Neural cell (in vitro differentiated cells): ENCODE measurements at regions not wholly inside any gene's neighbourhood (a gene's known extent, or its start where the extent isn't known, plus 50 kb on each side); places are given as distances from the start of the nearest gene placed in this dataset.

Experiments used
- H2AFZ ChIP-seq: fragments of 200-600, 300-800 bp; sonication (generic), shearing (Covaris generic); 2 replicates; pipeline ENCODE4 v1.6.0; 2014; ENCODE audit warnings: low read depth, mild to moderate bottlenecking, antibody characterized with exemption, low read length, moderate library complexity
- H3F3A ChIP-seq: fragments of 200-600 bp; shearing (Covaris generic); 2 replicates; pipeline ENCODE4 v1.6.1; 2016; ENCODE audit warnings: mild to moderate bottlenecking, moderate library complexity, mixed read lengths, antibody characterized with exemption, low read length; ENCODE audit not compliant: insufficient read depth, poor library complexity, severe bottlenecking
- H3K27ac ChIP-seq: fragments of 200-600, 300-800 bp; sonication (generic), shearing (Covaris generic); 2 replicates; pipeline ENCODE4 v1.5.1; 2014; ENCODE audit warnings: mild to moderate bottlenecking, low read length, moderate library complexity
- H3K27me3 ChIP-seq: fragments of 300-800, 200-600 bp; sonication (generic), shearing (Covaris generic); 2 replicates; pipeline ENCODE4 v1.6.0; 2014; ENCODE audit warnings: mild to moderate bottlenecking, low read depth, low read length, moderate library complexity; ENCODE audit not compliant: insufficient read depth
- H3K36me3 ChIP-seq: fragments of 300-800, 200-600 bp; sonication (generic), shearing (Covaris generic); 2 replicates; pipeline ENCODE4 v1.5.1; 2014; ENCODE audit warnings: mild to moderate bottlenecking, antibody characterized with exemption, low read length, moderate library complexity; ENCODE audit not compliant: insufficient read depth
- H3K4me2 ChIP-seq: fragments of 300-800, 200-600 bp; sonication (generic), shearing (Covaris generic); 2 replicates; pipeline ENCODE4 v1.6.0; 2014; ENCODE audit warnings: mild to moderate bottlenecking, low read length
- H3K4me3 ChIP-seq: fragments of 300-800, 200-600 bp; sonication (generic), shearing (Covaris generic); 2 replicates; pipeline ENCODE4 v1.5.1; 2014; ENCODE audit warnings: mild to moderate bottlenecking, low read length, moderate library complexity
- H3K79me2 ChIP-seq: fragments of 200-600 bp; shearing (Covaris generic); replicated peaks from 2 replicates; pipeline ENCODE4 v1.6.0; 2014; ENCODE audit warnings: mild to moderate bottlenecking, low read length, moderate library complexity; ENCODE audit not compliant: insufficient read depth
- H3K9ac ChIP-seq: fragments of 300-800, 200-600 bp; sonication (generic), shearing (Covaris generic); 2 replicates; pipeline ENCODE4 v1.6.1; 2016; ENCODE audit warnings: mild to moderate bottlenecking, low read length, mixed read lengths
- H3K9me2 ChIP-seq: fragments of 200-600 bp; shearing (Covaris generic); 2 replicates; pipeline ENCODE4 v1.6.1; 2016; ENCODE audit warnings: mild to moderate bottlenecking, low read length, mixed read lengths; ENCODE audit not compliant: insufficient read depth
- H3K9me3 ChIP-seq: fragments of 200-600, 300-800 bp; sonication (generic), shearing (Covaris generic); 2 replicates; pipeline ENCODE4 v1.6.1; 2016; ENCODE audit warnings: mild to moderate bottlenecking, mixed run types, low read length, moderate library complexity, mixed read lengths
- H4K20me1 ChIP-seq: fragments of 200-600 bp; shearing (Covaris generic); 2 replicates; pipeline ENCODE4 v1.6.1; 2016; ENCODE audit warnings: mild to moderate bottlenecking, mixed run types; ENCODE audit not compliant: insufficient read depth
- CTCF ChIP-seq: fragments of 450-650 bp; IDR thresholded peaks from 2 replicates; pipeline ENCODE4 v1.5.1; 2014; ENCODE audit warnings: antibody characterized with exemption, mild to moderate bottlenecking, moderate library complexity; ENCODE audit not compliant: poor library complexity, severe bottlenecking
- EP300 ChIP-seq: fragments of 450-650 bp; conservative IDR thresholded peaks from 2 replicates; pipeline ENCODE4 v1.6.1; 2014; ENCODE audit warnings: antibody characterized with exemption, mild to moderate bottlenecking, moderate library complexity; ENCODE audit not compliant: poor library complexity, severe bottlenecking
- EZH2 ChIP-seq: fragments of 200-600, 300-800 bp; shearing (Covaris generic), sonication (generic); IDR thresholded peaks from 2 replicates; pipeline ENCODE4 v1.6.1; 2014; ENCODE audit warnings: antibody characterized with exemption, low read length, borderline replicate concordance, mild to moderate bottlenecking; ENCODE audit not compliant: insufficient read depth, poor library complexity, severe bottlenecking
- MXI1 ChIP-seq: fragments of 450-650 bp; conservative IDR thresholded peaks from 2 replicates; pipeline ENCODE4 v1.6.1; 2014; ENCODE audit warnings: antibody characterized with exemption, mild to moderate bottlenecking; ENCODE audit not compliant: poor library complexity, severe bottlenecking
- POLR2AphosphoS5 ChIP-seq: IDR thresholded peaks from 2 replicates; pipeline ENCODE4 v1.6.1; 2012
- RAD21 ChIP-seq: fragments of 450-650 bp; conservative IDR thresholded peaks from 2 replicates; pipeline ENCODE4 v1.6.1; 2014; ENCODE audit warnings: antibody characterized with exemption, mild to moderate bottlenecking, moderate library complexity
- SMC3 ChIP-seq: fragments of 450-650 bp; conservative IDR thresholded peaks from 2 replicates; pipeline ENCODE4 v1.6.1; 2014; ENCODE audit warnings: antibody characterized with exemption, mild to moderate bottlenecking, moderate library complexity; ENCODE audit not compliant: poor library complexity
- TAF1 ChIP-seq: IDR thresholded peaks from 2 replicates; pipeline ENCODE4 v1.6.1; 2012; ENCODE audit warnings: low read depth
- TF ChIP-seq, protein P1 (sequence below): IDR thresholded peaks from 2 replicates; pipeline ENCODE4 v1.6.1; 2012; ENCODE audit warnings: borderline replicate concordance

GRCh38 chr4:83837614-83838308 is 301.9 kb downstream of the GPAT3 start:
- Histone ChIP-seq H3K36me3 (no peaks in the 10 kb centered on the region), H3K27me3 (no peaks in the 10 kb centered on the region), H3K4me3 (no peak overlapping the region), H3F3A (no peaks in the 10 kb centered on the region), H3K9me2 (no peaks in the 10 kb centered on the region), H3K4me2 (no peak overlapping the region), H3K9ac (no peak overlapping the region), H3K27ac (no peak overlapping the region), H3K9me3 (no peaks in the 10 kb centered on the region), H2AFZ (no peak overlapping the region), H4K20me1 (no peaks in the 10 kb centered on the region), H3K79me2 (no peaks in the 10 kb centered on the region)
- no peak for TF ChIP-seq EZH2
- no peak for TF ChIP-seq EP300
- TF ChIP-seq RAD21: no peak
- no peak for TF ChIP-seq POLR2AphosphoS5
- TF ChIP-seq MXI1: no peak
- no peak for TF ChIP-seq CTCF
- TF ChIP-seq SMC3: no peak
- no peak for TF ChIP-seq TAF1
- TF ChIP-seq, protein P1, sequence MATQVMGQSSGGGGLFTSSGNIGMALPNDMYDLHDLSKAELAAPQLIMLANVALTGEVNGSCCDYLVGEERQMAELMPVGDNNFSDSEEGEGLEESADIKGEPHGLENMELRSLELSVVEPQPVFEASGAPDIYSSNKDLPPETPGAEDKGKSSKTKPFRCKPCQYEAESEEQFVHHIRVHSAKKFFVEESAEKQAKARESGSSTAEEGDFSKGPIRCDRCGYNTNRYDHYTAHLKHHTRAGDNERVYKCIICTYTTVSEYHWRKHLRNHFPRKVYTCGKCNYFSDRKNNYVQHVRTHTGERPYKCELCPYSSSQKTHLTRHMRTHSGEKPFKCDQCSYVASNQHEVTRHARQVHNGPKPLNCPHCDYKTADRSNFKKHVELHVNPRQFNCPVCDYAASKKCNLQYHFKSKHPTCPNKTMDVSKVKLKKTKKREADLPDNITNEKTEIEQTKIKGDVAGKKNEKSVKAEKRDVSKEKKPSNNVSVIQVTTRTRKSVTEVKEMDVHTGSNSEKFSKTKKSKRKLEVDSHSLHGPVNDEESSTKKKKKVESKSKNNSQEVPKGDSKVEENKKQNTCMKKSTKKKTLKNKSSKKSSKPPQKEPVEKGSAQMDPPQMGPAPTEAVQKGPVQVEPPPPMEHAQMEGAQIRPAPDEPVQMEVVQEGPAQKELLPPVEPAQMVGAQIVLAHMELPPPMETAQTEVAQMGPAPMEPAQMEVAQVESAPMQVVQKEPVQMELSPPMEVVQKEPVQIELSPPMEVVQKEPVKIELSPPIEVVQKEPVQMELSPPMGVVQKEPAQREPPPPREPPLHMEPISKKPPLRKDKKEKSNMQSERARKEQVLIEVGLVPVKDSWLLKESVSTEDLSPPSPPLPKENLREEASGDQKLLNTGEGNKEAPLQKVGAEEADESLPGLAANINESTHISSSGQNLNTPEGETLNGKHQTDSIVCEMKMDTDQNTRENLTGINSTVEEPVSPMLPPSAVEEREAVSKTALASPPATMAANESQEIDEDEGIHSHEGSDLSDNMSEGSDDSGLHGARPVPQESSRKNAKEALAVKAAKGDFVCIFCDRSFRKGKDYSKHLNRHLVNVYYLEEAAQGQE: no peak

- TF ChIP-seq EZH2 (no peak), CTCF (no peak), EP300 (no peak), TAF1 (no peak), SMC3 (no peak), POLR2AphosphoS5 (no peak), MXI1 (no peak), RAD21 (no peak)
- TF ChIP-seq, protein P1: no peak
- no peaks in the 10 kb centered on the region for H3K79me2 ChIP-seq
- H2AFZ ChIP-seq: no peak overlapping the region
- no peak overlapping the region for H3K4me3 ChIP-seq
- no peak overlapping the region for H3K4me2 ChIP-seq
- H3K27me3 ChIP-seq: no peaks in the 10 kb centered on the region
- no peaks in the 10 kb centered on the region for H3F3A ChIP-seq
- H4K20me1 ChIP-seq: no peaks in the 10 kb centered on the region
- H3K9me3 ChIP-seq: no peaks in the 10 kb centered on the region
- H3K27ac ChIP-seq: no peak overlapping the region
- H3K9ac ChIP-seq: no peak overlapping the region
- no peaks in the 10 kb centered on the region for H3K36me3 ChIP-seq
- H3K9me2 ChIP-seq: no peaks in the 10 kb centered on the region
Observed at GRCh38 chr4:83833920-83834319, 298.0 kb downstream of the GPAT3 start.
